ENCODE measurements at regions not wholly inside any gene's neighbourhood (a gene's known extent, or its start where the extent isn't known, plus 50 kb on each side); places are given as distances from the start of the nearest gene placed in this dataset.

DNA sequence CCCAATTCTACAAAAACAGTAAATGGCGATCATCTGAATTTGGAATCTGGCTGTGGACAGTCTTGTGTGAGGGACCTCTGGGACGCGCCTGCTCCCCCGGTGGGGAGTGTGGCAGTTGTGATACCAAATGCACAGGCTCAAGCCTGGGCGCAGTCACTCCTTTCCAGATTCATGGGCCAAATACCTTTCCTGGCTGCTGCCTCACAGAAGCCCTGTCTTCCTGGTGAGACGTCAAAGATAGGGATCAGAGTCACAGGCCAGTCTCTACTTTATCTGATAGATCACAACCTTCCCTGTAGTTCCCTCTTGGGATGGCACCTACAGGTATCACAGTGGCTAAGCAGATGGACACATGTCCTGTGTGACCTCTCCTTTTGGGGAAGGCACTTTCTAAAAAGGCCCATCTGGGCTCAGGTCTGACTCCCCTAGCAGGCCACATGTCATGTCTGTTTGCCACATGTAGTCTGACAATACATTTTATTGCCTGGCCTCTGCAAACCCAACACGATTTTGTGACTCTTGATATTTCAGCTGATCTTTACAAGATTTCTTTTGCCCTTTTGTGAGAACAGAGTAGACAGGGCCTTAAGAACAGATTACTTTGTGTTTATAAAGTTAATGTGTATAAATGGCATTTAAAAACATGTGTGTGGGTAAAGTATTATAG, 150.1 kb downstream of the SNX10 start:
- H3K9me3 ChIP-seq (ENCODE audit: control insufficient read depth in 2 of 2, low read length in 2 of 2) = no peaks in the 10 kb centered on the region
- no peaks in the 10 kb centered on the region for H3K36me3 ChIP-seq (ENCODE audit: control insufficient read depth in 2 of 2, insufficient read depth in 2 of 2, low read length in 2 of 2)
- H3K4me3 ChIP-seq (ENCODE audit: low read length in 2 of 2) = no peak overlapping the region
- H3K27ac ChIP-seq (ENCODE audit: low read length) = no peak overlapping the region
- no peak overlapping the region for H3K9ac ChIP-seq (ENCODE audit: low read length in 2 of 2)
- peaks cover 0 to 2% of the 10 kb centered on the region in 2 donors for H3K27me3 ChIP-seq (ENCODE audit: control insufficient read depth in 1 of 2, insufficient read depth in 2 of 2, low read length in 2 of 2)
- no peaks in the 10 kb centered on the region for H3K4me1 ChIP-seq (ENCODE audit: control insufficient read depth, insufficient read depth, low read length)

DNA sequence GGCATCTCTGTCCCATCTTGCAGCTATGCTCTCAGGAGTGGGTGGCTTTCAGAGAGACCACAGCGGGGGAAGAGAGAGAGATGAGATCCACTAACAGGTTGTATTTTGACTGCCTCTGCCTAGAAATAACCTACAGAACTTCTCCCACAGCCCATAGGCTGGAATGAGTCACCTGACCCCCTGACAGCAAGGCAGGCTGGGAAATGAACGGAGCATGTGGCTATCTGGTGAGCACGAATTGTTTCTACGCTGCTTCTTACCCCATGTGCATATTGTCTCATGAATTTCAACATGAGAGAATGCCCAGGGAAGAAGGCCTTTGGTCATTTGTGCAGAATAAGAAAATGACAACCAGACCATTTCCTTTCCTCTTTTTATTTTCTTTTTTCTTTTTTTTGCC, 151.3 kb downstream of the SNX10 start:
- no peaks in the 10 kb centered on the region for H3K4me1 ChIP-seq (ENCODE audit: control insufficient read depth, insufficient read depth, low read length)
- H3K27me3 ChIP-seq (ENCODE audit: control insufficient read depth in 1 of 2, insufficient read depth in 2 of 2, low read length in 2 of 2) = peaks cover 0 to 2% of the 10 kb centered on the region in 2 donors
- H3K9ac ChIP-seq (ENCODE audit: low read length in 2 of 2) = no peak overlapping the region
- H3K36me3 ChIP-seq (ENCODE audit: control insufficient read depth in 2 of 2, insufficient read depth in 2 of 2, low read length in 2 of 2) = no peaks in the 10 kb centered on the region
- no peak overlapping the region for H3K27ac ChIP-seq (ENCODE audit: low read length)
- H3K9me3 ChIP-seq (ENCODE audit: control insufficient read depth in 2 of 2, low read length in 2 of 2) = no peaks in the 10 kb centered on the region
- no peak overlapping the region for H3K4me3 ChIP-seq (ENCODE audit: low read length in 2 of 2)

DNA sequence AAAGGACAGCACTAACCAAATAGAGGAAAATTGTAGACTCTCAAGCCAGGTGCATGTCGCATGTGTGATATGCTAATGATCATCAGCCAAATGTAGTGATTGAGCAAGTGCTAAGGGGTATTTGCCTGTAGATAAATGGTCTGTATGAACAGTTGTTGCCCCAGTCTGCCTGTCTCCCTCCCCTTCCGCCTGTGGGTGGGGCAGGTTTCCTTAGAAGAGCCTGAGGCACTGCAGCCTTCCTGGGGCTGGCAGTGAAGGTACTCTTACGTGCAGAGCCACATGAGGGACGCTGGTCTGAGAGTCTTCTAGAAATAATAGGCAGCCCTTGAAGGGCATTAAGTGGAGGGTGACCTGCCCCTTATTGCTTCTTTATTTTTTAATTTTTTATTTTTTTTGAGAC, 152.1 kb downstream of the SNX10 start:
- Histone ChIP-seq H3K4me1 (ENCODE audit: control insufficient read depth, insufficient read depth, low read length) (no peaks in the 10 kb centered on the region), H3K9me3 (ENCODE audit: control insufficient read depth in 2 of 2, low read length in 2 of 2) (no peaks in the 10 kb centered on the region), H3K36me3 (ENCODE audit: control insufficient read depth in 2 of 2, insufficient read depth in 2 of 2, low read length in 2 of 2) (no peaks in the 10 kb centered on the region), H3K27ac (ENCODE audit: low read length) (no peak overlapping the region), H3K9ac (ENCODE audit: low read length in 2 of 2) (no peak overlapping the region), H3K4me3 (ENCODE audit: low read length in 2 of 2) (no peak overlapping the region), H3K27me3 (ENCODE audit: control insufficient read depth in 1 of 2, insufficient read depth in 2 of 2, low read length in 2 of 2) (peaks cover 0 to 2% of the 10 kb centered on the region in 2 donors)

DNA sequence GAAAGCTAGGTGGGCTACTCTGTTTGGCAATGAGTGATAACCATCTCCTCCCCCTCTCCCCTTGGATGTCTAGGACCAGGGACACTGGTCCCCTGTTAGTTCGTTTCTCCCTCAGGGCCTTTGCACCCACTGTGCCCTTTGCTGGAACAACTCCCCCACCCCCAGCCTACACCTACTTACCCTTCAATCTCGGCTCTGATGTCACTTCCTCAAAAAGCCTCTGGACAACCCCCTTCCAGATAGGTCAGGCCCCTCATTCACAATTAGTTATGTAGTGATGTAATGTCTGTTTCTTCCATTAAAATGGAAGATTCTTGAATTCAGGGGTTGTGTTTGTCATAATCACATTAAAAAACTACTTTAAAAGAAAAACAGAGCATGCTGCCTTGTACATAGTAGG, 152.9 kb downstream of the SNX10 start:
- Histone ChIP-seq H3K9ac (ENCODE audit: low read length in 2 of 2) (no peak overlapping the region), H3K4me3 (ENCODE audit: low read length in 2 of 2) (no peak overlapping the region), H3K27ac (ENCODE audit: low read length) (no peak overlapping the region), H3K9me3 (ENCODE audit: control insufficient read depth in 2 of 2, low read length in 2 of 2) (no peaks in the 10 kb centered on the region), H3K4me1 (ENCODE audit: control insufficient read depth, insufficient read depth, low read length) (no peaks in the 10 kb centered on the region), H3K27me3 (ENCODE audit: control insufficient read depth in 1 of 2, insufficient read depth in 2 of 2, low read length in 2 of 2) (peaks cover 0 to 2% of the 10 kb centered on the region in 2 donors), H3K36me3 (ENCODE audit: control insufficient read depth in 2 of 2, insufficient read depth in 2 of 2, low read length in 2 of 2) (no peaks in the 10 kb centered on the region)

DNA sequence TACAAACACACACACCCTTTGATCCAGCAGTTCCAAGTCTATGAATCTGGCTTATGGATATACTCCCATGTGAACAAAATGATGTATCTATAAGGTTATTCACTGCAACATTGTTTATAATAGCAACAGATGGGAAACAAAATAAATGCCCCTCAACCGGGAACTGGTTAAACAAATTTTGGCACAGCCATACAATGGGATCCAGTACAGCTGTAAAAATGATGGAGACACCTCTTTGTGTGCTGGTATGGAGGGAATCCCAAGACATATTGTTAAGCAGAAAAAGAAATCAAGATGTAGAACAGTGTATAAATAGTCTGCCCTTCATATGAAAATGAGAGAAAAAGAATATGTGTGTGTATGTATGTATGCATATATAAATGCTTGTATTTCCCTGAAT, 155.5 kb downstream of the SNX10 start:
- H3K27me3 ChIP-seq (ENCODE audit: control insufficient read depth in 1 of 2, insufficient read depth in 2 of 2, low read length in 2 of 2) = peaks cover 0 to 2% of the 10 kb centered on the region in 2 donors
- no peaks in the 10 kb centered on the region for H3K4me1 ChIP-seq (ENCODE audit: control insufficient read depth, insufficient read depth, low read length)
- no peak overlapping the region for H3K4me3 ChIP-seq (ENCODE audit: low read length in 2 of 2)
- H3K27ac ChIP-seq (ENCODE audit: low read length) = no peak overlapping the region
- no peaks in the 10 kb centered on the region for H3K9me3 ChIP-seq (ENCODE audit: control insufficient read depth in 2 of 2, low read length in 2 of 2)
- no peak overlapping the region for H3K9ac ChIP-seq (ENCODE audit: low read length in 2 of 2)
- H3K36me3 ChIP-seq (ENCODE audit: control insufficient read depth in 2 of 2, insufficient read depth in 2 of 2, low read length in 2 of 2) = no peaks in the 10 kb centered on the region

DNA sequence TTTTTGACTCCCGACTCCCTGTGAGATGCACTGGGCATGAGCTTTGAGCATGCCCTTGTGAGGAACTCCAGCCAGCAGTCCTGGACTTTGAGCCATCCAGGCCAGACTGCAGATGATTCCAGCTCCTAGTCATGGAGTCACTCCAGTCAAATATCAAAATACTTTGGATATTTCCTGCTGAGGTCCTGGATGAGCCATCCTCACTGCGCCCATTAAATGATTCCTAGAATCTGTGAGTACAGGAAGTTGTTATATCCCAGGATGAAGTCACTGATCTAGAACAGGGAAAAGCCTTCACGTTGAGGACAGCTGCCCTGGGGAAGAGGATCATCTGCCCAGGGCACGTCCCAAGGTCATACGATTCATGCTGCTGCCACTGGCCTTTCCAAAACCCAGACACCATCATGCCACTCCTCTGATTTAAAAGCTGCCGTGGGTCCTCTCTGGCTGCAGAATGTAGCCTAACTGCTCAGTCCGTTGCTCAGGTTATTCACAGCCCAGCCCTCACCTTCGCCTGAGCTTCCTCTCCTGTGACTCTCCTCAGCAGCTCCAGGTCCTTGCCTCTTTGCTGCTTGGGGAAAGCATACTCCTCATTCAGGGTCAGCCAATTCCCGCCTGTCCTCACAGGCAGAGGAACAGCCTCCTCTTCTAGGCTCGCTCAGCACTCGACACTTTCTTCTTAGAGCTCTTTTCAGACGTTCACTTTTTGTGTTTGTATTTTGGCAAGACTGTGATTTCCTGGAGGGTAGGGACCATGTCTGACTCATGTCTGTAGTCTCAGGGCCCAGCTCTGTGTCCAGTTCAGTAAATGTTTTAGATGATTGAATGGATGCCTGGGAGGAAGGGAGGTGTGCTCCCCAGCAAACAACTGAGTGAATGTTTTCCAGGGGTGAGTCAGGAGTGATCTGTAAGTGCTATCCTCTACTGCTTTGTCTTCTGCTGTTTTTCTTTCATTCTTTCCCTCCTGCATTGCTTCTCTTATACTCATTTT, 157.8 kb downstream of the SNX10 start:
- Histone ChIP-seq H3K9ac (ENCODE audit: low read length in 2 of 2) (no peak overlapping the region), H3K4me1 (ENCODE audit: control insufficient read depth, insufficient read depth, low read length) (no peaks in the 10 kb centered on the region), H3K36me3 (ENCODE audit: control insufficient read depth in 2 of 2, insufficient read depth in 2 of 2, low read length in 2 of 2) (no peaks in the 10 kb centered on the region), H3K9me3 (ENCODE audit: control insufficient read depth in 2 of 2, low read length in 2 of 2) (no peaks in the 10 kb centered on the region), H3K27ac (ENCODE audit: low read length) (no peak overlapping the region), H3K27me3 (ENCODE audit: control insufficient read depth in 1 of 2, insufficient read depth in 2 of 2, low read length in 2 of 2) (peaks cover 0 to 2% of the 10 kb centered on the region in 2 donors), H3K4me3 (ENCODE audit: low read length in 2 of 2) (no peak overlapping the region)

DNA sequence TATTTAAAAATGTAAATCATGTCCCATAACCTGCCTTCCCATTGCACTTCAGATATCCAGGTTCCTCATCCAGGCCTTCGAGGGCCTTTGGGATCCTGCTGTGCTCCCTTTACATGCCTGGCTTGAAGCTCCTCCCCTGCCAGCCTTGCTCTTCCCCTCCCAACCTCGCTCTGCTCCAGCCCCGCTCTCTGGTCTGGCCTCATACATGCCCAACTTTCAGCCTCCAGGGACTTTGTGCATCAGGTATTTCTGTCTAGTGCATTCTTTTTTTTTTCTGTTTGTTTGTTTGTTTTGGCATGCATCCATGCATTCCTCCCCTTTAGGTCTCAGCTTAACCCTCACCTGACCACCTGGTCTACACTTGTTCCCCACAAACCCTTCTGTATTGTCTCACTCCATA, 160.3 kb downstream of the SNX10 start:
- H3K4me1 ChIP-seq (ENCODE audit: control insufficient read depth, insufficient read depth, low read length) = no peaks in the 10 kb centered on the region
- no peaks in the 10 kb centered on the region for H3K36me3 ChIP-seq (ENCODE audit: control insufficient read depth in 2 of 2, insufficient read depth in 2 of 2, low read length in 2 of 2)
- H3K9ac ChIP-seq (ENCODE audit: low read length in 2 of 2) = no peak overlapping the region
- H3K4me3 ChIP-seq (ENCODE audit: low read length in 2 of 2) = no peak overlapping the region
- H3K9me3 ChIP-seq (ENCODE audit: control insufficient read depth in 2 of 2, low read length in 2 of 2) = no peaks in the 10 kb centered on the region
- no peaks in the 10 kb centered on the region for H3K27me3 ChIP-seq (ENCODE audit: control insufficient read depth in 1 of 2, insufficient read depth in 2 of 2, low read length in 2 of 2)
- H3K27ac ChIP-seq (ENCODE audit: low read length) = no peak overlapping the region

DNA sequence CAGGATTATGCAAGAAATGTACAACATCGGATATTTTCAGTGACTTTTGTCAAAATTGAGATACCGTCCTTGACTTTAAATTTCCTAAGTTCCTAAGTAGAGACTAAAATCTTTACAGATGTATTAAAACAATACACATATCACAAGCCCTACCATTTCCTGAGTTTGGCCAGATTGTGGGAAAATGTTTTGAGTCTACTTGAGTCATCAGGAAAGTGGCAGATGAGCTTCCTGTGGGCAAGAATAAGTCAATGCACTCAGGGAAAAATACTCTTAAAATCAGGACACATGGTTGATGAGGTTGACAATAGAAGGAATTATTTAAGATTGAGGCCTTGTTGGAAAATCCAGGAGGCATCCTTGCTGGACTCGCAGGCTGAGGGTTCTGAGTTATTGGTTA, 162.5 kb downstream of the SNX10 start:
- H3K4me1 ChIP-seq (ENCODE audit: control insufficient read depth, insufficient read depth, low read length) = no peaks in the 10 kb centered on the region
- H3K9ac ChIP-seq (ENCODE audit: low read length in 2 of 2) = no peak overlapping the region
- H3K4me3 ChIP-seq (ENCODE audit: low read length in 2 of 2) = no peak overlapping the region
- H3K27ac ChIP-seq (ENCODE audit: low read length) = no peak overlapping the region
- H3K27me3 ChIP-seq (ENCODE audit: control insufficient read depth in 1 of 2, insufficient read depth in 2 of 2, low read length in 2 of 2) = no peaks in the 10 kb centered on the region
- no peaks in the 10 kb centered on the region for H3K9me3 ChIP-seq (ENCODE audit: control insufficient read depth in 2 of 2, low read length in 2 of 2)
- no peaks in the 10 kb centered on the region for H3K36me3 ChIP-seq (ENCODE audit: control insufficient read depth in 2 of 2, insufficient read depth in 2 of 2, low read length in 2 of 2)

DNA sequence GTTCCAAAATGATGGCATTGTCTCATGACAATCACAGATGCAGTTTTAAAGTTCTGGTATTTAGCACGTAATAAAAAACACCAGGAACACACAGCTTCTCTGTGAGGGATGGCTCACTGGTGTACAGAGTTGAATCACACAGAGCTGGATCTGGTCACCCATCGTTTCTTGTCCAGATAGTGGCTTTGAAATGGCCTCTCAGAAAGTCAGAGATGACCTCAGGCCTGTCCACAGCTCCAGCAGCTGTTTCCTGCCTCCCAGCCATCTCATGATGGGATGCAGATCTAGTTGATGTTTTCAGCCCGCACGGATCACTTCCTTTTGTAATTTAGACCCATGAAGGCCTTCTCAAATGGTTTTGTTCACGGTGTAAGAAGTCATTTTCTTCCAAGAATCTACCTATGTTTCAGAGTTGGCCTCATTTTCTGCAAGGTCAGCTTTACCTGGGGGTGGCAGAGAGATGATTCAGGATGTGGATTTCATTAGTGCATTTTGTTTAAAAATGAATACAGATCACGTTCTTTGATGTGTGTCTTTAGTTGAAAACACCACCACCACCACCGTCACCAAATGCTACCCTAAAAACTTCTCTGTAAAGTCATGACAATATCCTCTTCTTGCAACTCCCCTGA, 166.2 kb downstream of the SNX10 start:
- no peaks in the 10 kb centered on the region for H3K9me3 ChIP-seq (ENCODE audit: control insufficient read depth in 2 of 2, low read length in 2 of 2)
- H3K27ac ChIP-seq (ENCODE audit: low read length) = no peak overlapping the region
- no peak overlapping the region for H3K9ac ChIP-seq (ENCODE audit: low read length in 2 of 2)
- H3K4me3 ChIP-seq (ENCODE audit: low read length in 2 of 2) = no peak overlapping the region
- no peaks in the 10 kb centered on the region for H3K27me3 ChIP-seq (ENCODE audit: control insufficient read depth in 1 of 2, insufficient read depth in 2 of 2, low read length in 2 of 2)
- H3K36me3 ChIP-seq (ENCODE audit: control insufficient read depth in 2 of 2, insufficient read depth in 2 of 2, low read length in 2 of 2) = no peaks in the 10 kb centered on the region
- no peaks in the 10 kb centered on the region for H3K4me1 ChIP-seq (ENCODE audit: control insufficient read depth, insufficient read depth, low read length)

DNA sequence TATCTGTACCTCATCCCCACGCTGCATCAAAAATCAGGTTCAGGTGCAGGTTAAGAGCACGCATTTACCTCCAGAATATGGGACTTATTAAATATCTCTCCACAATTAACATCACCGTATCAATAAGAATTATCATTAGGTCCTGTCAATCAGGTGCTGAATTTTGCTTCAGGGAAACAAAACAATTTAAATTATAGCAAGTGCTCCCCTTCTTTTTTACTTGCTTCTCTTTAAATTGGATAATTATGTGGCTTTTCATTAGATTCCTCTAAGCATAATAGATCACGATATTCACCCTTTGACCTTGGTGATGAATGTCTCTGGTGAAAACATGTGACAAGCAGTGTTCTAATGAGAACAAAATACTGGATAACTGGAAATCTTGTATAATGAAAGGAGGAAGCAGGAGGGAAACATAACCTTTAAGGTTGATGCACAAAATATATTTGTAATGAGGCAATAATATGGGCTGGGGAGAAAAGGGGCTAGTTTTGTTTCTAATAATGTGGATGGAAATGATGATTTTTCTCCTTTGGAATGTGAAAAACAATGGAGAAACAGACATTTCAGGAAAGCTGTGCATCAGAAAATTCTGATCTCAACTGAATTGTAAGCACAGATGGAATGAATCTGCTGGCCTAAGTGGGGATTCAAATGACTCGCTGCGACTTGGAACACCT, 166.9 kb downstream of the SNX10 start:
- no peak overlapping the region for H3K4me3 ChIP-seq (ENCODE audit: low read length in 2 of 2)
- H3K9ac ChIP-seq (ENCODE audit: low read length in 2 of 2) = no peak overlapping the region
- H3K27me3 ChIP-seq (ENCODE audit: control insufficient read depth in 1 of 2, insufficient read depth in 2 of 2, low read length in 2 of 2) = no peaks in the 10 kb centered on the region
- H3K27ac ChIP-seq (ENCODE audit: low read length) = no peak overlapping the region
- no peaks in the 10 kb centered on the region for H3K9me3 ChIP-seq (ENCODE audit: control insufficient read depth in 2 of 2, low read length in 2 of 2)
- H3K36me3 ChIP-seq (ENCODE audit: control insufficient read depth in 2 of 2, insufficient read depth in 2 of 2, low read length in 2 of 2) = no peaks in the 10 kb centered on the region
- H3K4me1 ChIP-seq (ENCODE audit: control insufficient read depth, insufficient read depth, low read length) = no peaks in the 10 kb centered on the region
